ACHN (cell line): ENCODE measurements at regions not wholly inside any gene's neighbourhood (a gene's known extent, or its start where the extent isn't known, plus 50 kb on each side); places are given as distances from the start of the nearest gene placed in this dataset.

Source experiments
- DNase-seq: peaks from one replicate; pipeline ENCODE4 v3.0.0-alpha.2; 2015
- in situ Hi-C: cut with HindIII; loops from 2 replicates; pipeline ENCODE4 v1.10.0; 2017; ENCODE audit warnings: low sequenced_read_pairs, low pct_ligation_motif_present, low pct_unique_long_range_greater_than_20kb

- in situ Hi-C loops = no loop called here
- DNase-seq = no peak
These were observed 191.5 kb downstream of the SOD2 start for GRCh38 chr6:159501558-159501957.

DNA sequence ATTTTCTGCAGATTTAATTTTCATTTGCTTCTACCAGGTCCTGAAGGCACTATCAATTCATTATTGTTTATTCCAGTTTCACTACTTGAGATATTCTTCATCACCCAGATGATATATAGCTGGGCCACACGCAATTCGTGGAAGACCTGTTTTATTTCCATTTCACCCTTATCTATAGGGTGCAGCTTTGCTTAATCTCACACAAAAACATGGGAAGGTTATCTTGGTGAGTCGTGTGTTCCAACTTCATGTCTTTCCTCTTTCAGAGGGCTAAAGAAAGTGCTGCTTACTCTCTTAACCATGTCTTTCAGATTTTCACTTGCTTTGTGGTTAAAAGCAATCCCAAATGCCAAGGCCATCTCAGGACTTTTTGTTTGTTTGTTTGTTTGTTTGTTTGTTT lies 194.0 kb downstream of the SOD2 start:
- no peak for DNase-seq
- in situ Hi-C loops = no loop called here

DNA sequence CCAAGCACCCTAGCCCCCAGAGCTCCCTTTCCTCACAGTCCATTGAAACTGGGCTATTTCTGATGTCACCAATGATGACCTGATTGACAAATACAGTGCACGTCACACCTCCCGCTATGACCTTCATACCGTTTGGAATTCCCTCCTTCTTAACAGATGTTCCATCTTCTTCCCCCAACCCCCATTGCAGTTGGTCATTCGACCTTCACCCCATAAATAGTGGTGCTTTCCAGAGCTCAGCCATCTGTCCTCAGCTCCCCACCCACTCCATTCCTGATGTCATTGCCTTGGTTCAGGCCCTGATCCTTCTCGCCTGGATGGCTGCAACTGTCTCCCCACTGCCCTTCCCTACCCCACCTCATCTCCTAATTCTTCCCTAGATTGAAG lies 198.5 kb downstream of the SOD2 start:
- no peak for DNase-seq
- in situ Hi-C loops = no loop called here

GRCh38 chr6:159493898-159494585 lies 199.0 kb downstream of the SOD2 start:
- in situ Hi-C loops = no loop called here
- DNase-seq = no peak

- DNase-seq = no peak
- in situ Hi-C loops = no loop called here
These were observed 199.7 kb downstream of the SOD2 start for GRCh38 chr6:159493231-159493897.

GRCh38 chr6:159490298-159490937 lies 202.6 kb downstream of the SOD2 start:
- in situ Hi-C loops = no loop called here
- no peak for DNase-seq

DNA sequence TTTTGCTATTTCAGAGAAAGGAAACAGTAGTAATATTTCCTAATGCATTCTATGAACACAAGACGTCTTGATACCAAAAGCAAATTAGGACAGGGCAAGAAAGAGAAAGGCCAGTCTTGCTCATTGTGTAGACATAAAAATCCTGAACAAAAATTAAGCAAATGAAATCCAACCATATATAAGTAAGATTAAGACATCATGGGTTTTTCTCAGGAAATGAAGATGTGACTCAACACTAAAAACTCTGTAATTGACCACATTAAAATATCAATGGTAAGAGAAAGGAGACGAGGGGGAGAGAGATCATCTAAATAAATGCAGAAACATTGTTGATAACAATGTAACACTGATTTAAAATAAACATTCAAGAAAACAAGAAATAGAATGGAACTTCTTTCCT lies 205.4 kb downstream of the SOD2 start:
- in situ Hi-C loops = no loop called here
- DNase-seq = no peak

GRCh38 chr6:159483259-159483658 lies 209.8 kb downstream of the SOD2 start:
- in situ Hi-C loops = no loop called here
- DNase-seq = no peak

DNA sequence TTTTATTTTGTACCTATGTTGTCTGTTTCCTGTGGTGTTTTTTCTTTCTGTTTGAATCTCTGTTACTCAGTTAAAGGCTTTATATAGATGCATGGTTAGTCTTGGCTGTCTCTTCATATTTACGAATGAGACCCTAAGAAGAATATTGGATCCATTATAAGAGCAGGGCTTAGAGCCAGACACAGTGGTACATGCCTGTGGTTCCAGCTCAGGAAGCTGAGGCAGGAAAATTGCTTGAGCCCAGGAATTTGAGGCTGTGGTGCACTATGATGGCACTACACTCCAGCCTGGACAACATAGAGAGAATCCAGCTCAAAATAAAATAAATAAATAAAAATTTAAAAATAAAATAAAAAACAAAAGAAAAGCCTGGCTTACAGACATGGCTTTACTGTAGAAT lies 211.1 kb downstream of the SOD2 start:
- in situ Hi-C loops = no loop called here
- DNase-seq = no peak

- DNase-seq = no peak
- in situ Hi-C loops = no loop called here
These were observed 212.6 kb downstream of the SOD2 start for GRCh38 chr6:159480471-159480870.

DNA sequence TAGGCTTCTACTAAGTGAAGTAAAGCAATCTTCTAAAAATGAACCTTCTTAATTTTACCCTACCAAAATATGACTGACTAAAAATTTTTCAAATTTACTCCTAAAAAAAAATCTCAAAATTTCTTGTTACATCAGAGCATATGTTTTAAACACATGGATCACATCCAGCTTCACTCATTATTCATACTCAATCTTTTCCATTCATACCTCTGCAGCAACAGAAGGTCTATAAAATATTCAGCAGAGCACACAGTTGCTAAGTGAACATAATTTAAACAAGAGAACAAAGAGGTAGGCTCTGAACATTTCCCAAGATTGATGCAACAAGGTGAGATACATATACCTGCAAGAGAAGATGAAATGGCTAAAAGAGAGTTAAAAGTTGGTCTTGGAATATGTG lies 213.9 kb downstream of the SOD2 start:
- DNase-seq = no peak
- in situ Hi-C loops = no loop called here

GRCh38 chr6:159473475-159474263 lies 219.4 kb downstream of the SOD2 start:
- in situ Hi-C loops = no loop called here
- DNase-seq = no peak

GRCh38 chr6:159470397-159470796 lies 222.6 kb downstream of the SOD2 start:
- no peak for DNase-seq
- in situ Hi-C loops = no loop called here

- in situ Hi-C loops = no loop called here
- DNase-seq = no peak
These were observed 223.6 kb downstream of the SOD2 start for GRCh38 chr6:159469443-159469842.

GRCh38 chr6:159468994-159469393 lies 224.0 kb downstream of the SOD2 start:
- no peak for DNase-seq
- in situ Hi-C loops = no loop called here

- no peak for DNase-seq
- in situ Hi-C loops = no loop called here
These were observed 225.5 kb downstream of the SOD2 start for GRCh38 chr6:159467473-159468041.

- DNase-seq = no peak
- in situ Hi-C loops = no loop called here
These were observed 226.1 kb downstream of the SOD2 start for GRCh38 chr6:159466926-159467325.

DNA sequence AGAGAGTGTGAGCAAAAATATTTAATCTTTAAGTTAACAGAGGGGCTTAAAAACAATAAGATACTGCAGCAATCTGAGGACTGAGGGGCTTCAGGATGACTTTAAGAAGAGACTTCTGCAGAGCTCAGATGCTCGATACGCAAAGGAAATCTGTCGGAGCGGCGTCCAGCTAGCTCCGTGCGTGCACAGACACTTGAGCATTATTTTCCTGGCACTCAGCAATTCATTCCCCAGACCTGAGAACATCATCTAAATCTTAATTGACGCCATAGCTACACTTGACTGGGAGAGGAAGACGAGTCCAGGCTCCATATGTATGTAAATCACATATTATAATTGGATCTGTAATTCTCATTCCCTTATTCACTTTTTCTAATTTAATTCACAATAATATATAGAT lies 228.2 kb downstream of the SOD2 start:
- DNase-seq = no peak
- in situ Hi-C loops = no loop called here
